ENCODE measurements at regions not wholly inside any gene's neighbourhood (a gene's known extent, or its start where the extent isn't known, plus 50 kb on each side); places are given as distances from the start of the nearest gene placed in this dataset.

DNA sequence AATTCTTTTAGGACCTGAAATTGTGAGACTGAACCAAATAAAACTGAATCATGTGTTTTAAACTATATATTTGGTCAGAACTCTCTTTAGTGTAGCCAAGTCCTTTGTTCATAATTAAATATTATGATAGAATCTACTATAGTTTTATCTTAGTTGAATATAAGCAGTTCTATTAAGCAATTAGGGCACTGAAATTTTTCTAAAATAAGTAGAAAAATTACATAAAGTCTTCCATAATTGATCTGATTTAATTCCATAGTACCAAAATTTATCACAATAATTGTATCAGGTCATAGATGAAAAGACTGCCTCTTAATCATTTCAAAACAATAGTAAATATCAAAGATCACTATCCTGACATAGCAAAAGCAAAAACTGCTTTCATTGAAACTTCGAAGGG lies 90.1 kb upstream of the BET1 start:
- TF ChIP-seq CTCF (IDR thresholded peaks at IDR 0.05; ENCODE audit: poor library complexity, severe bottlenecking): no peak
- no peak for TF ChIP-seq EZH2 (IDR thresholded peaks at IDR 0.05; ENCODE audit: borderline replicate concordance, insufficient read depth, low read length, poor library complexity, severe bottlenecking)
- no peak for TF ChIP-seq TAF1 (IDR thresholded peaks at IDR 0.05; ENCODE audit: low read depth)
- no peak for TF ChIP-seq EP300 (conservative IDR thresholded peaks at IDR 0.05; ENCODE audit: poor library complexity, severe bottlenecking)
- no peak for TF ChIP-seq POLR2AphosphoS5 (IDR thresholded peaks at IDR 0.05)
- TF ChIP-seq SMC3 (conservative IDR thresholded peaks at IDR 0.05; ENCODE audit: poor library complexity): no peak
- TF ChIP-seq, protein P1, sequence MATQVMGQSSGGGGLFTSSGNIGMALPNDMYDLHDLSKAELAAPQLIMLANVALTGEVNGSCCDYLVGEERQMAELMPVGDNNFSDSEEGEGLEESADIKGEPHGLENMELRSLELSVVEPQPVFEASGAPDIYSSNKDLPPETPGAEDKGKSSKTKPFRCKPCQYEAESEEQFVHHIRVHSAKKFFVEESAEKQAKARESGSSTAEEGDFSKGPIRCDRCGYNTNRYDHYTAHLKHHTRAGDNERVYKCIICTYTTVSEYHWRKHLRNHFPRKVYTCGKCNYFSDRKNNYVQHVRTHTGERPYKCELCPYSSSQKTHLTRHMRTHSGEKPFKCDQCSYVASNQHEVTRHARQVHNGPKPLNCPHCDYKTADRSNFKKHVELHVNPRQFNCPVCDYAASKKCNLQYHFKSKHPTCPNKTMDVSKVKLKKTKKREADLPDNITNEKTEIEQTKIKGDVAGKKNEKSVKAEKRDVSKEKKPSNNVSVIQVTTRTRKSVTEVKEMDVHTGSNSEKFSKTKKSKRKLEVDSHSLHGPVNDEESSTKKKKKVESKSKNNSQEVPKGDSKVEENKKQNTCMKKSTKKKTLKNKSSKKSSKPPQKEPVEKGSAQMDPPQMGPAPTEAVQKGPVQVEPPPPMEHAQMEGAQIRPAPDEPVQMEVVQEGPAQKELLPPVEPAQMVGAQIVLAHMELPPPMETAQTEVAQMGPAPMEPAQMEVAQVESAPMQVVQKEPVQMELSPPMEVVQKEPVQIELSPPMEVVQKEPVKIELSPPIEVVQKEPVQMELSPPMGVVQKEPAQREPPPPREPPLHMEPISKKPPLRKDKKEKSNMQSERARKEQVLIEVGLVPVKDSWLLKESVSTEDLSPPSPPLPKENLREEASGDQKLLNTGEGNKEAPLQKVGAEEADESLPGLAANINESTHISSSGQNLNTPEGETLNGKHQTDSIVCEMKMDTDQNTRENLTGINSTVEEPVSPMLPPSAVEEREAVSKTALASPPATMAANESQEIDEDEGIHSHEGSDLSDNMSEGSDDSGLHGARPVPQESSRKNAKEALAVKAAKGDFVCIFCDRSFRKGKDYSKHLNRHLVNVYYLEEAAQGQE (IDR thresholded peaks at IDR 0.05; ENCODE audit: borderline replicate concordance): no peak
- no peak for TF ChIP-seq MXI1 (conservative IDR thresholded peaks at IDR 0.05; ENCODE audit: poor library complexity, severe bottlenecking)
- no peak for TF ChIP-seq RAD21 (conservative IDR thresholded peaks at IDR 0.05)
